SKM-1 treated with dmso at 0.1 percent for 144 hours (cell line): ENCODE measurements at regions not wholly inside any gene's neighbourhood (a gene's known extent, or its start where the extent isn't known, plus 50 kb on each side); places are given as distances from the start of the nearest gene placed in this dataset.

ENCODE experiments used
- DNase-seq: peaks from one replicate; lab custom pipeline; 2025; ENCODE audit not compliant: unreplicated experiment; lab: John Stamatoyannopoulos, UW

DNA sequence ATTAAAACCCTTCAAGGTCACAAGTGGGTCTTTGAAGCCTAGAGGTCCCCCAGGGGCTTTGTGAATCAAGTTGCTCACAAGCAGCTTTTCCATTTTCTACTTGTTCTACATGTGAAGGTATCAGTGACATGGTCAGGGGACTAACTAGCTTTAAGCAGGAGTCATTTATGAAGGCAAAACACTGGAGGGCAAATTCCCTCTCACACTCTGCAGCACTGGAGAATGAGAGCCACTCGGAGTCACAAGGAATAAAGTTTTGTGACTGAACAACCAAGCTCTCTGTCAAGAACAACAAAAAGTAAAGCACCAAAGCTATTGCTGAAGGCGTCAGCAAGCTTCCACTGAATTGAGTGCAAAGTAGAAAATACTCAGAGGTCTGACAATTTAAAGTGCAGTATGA, 609.0 kb downstream of the EDEM1 start:
- DNase-seq, result no peak

DNA sequence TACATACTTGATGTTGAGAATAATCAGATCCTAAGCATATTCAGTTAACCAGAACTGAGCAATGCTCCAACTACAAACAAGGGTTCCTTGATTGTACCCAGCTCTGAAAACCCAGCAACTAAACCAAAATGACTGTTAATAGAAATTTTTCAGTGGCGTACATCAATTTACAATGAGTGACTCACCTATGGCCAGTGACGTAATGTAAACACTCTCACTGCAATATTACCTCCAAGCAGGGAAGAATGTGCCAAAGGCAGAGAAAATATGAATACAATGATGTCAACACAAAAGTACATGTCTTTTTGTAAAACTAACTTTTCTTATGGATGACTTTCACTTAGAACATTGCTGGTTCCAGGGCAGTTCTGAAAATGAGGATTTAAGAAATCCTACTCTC, 611.3 kb downstream of the EDEM1 start:
- DNase-seq, result no peak

DNA sequence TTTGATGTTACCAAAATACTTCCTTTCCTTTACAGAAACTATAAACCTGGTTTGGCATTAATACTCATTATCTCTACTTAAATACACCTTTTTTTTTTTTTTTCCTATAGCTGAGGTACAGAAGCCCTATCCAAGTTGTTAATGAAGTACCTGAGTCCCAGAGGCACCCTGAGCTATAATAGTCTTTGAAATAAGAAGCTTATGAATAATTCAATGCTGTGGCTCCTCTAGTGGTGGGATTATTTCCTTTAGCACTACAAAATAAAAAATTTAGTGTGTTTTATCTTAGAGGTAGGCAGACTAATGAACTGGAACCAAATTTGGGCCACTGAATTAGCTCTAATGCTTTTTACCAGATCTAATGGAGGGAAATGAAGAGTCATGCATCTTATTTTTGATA, 611.9 kb downstream of the EDEM1 start:
- no peak for DNase-seq

DNA sequence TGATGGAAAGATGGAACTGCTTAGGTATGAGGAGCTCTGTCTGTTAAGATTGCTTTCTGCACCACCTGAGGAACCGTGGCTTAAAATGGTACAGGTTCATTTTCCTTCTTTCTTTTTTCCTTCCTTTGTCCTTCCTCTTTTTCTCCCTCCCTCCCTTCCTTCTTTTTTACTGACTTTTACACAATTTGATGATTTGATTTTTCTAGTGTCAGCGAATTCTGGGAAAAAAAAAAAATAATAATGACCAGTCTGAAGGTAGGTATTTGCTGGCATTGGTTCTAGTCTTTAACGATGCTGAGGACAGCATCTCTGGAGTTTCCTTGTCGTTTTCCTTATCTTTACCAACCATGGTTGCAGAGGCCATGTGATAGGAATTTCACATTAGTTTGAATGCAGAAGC, 613.5 kb downstream of the EDEM1 start:
- DNase-seq, result no peak

DNA sequence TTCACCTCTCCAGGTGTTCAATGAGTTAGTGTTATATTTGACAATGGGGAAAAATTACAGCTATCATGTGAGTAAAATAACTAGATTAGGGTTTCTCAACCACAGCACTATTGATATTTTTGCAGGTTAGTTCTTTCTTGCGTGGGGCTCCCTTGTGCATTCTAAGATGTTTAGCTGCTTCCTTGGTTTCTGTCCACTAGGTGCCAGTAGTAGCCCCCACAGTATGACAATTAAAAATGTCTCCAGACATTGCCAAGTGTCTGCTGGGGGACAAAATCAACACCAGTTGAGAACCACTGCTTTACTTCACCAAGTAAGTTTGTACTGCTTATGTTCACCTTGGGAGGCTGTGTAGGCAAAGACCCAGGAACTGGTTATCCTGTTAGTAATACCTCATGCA, 618.7 kb downstream of the EDEM1 start:
- DNase-seq, result no peak

DNA sequence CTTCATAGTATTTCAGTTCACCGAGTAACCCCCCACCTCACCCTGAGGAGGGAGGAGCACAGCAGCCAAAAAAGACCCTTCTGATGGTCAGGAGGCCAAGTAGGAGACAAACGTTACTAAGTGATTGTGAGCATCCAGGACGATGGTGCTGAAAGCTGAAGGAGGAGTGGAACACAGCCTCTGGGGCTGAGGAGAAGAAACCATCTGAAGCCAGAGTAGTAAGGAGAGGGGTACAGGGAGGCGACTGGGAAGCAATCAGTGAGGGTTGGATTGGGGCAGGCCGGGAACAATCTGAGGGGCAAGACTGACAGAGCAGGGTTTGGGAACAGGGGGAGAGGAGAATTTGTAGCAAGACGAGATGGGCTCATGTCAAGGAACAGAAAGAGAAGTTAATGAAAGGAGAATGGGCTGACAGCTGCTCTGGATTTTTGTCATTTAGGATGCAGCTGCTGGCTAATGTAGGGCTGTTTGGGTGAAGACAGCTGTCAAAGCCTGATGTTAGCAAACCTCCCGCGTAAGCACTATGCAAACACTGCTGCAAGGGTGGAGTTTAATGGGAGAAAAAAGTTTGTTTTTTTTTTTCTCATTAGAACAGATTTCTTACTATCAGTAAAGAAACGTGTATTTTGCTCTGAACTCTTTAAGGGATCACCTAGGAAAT, 622.2 kb downstream of the EDEM1 start:
- DNase-seq, result no peak

DNA sequence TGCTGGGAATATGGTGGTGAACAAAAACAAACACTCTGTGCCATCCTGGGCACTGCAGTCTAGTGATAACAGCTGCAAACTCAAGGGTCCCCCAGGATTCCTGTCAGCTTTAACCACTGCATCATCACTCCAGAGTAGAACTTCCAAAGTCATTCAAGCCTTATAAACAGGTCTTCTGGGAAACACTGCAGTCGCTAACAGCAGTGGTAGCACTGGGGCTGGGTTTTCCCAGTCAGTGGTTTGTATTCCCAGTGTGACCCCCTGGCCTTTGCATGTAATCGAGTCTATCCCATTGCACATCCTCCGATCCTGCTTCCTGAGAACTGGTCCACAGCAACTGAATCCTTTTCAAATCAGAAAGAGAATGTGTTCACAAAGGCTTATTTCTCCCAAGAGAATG, 623.5 kb downstream of the EDEM1 start:
- DNase-seq, result no peak

DNA sequence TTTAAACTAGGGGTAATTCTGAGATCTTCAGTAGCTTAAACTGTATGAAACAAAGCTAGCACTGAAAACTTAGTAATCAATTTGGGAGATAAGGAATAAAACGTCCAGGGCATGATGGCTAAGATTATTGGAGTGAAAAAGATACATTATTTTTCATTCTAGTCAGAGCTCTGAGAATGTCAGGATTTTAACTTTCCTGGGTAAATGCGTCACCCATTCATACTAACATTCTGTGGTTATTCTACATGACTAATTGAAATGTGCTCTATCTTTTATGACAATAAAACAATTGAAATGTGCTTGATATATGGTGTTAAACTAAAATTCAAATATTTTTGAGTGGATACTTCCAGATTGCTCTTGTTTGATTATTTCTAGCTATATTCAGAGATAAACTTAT, 626.0 kb downstream of the EDEM1 start:
- no peak for DNase-seq

DNA sequence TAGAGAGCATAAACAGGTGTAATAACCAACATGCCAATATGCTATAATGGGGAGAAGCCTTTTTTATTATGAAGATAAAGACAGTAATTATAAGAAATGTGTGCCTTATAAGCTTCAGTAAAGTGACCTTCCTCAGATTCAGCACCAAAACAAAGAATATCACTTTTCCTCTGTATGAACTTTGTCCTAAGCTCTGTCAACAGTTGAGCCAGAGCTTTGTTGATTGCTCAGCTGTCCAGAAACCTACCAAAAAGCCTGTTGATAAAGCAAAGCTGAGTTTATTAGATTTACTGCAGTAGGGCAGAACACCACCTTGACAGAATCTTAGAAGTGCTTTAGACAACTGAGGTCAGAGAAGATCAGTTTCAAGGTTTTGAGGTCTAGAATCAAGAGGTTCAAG, 635.3 kb downstream of the EDEM1 start:
- DNase-seq, result no peak

DNA sequence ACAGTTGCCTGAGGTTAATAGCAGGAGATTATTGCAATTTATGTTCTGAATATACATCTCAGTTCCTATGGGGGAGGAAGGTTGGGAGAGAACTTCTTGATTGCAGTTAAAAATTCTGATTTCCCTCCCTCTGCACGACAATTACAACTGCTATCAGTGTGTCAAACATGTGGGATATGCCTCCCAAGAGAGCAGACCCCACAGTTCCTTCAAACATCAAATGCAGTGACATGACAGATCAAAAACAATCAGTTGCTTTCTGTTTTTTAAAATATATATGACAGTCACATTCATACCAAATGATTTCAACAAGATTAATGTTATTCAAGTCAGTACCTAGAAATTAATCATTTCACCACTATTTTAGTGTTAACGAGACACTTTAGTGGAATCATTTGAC, 639.0 kb downstream of the EDEM1 start:
- DNase-seq, result no peak

DNA sequence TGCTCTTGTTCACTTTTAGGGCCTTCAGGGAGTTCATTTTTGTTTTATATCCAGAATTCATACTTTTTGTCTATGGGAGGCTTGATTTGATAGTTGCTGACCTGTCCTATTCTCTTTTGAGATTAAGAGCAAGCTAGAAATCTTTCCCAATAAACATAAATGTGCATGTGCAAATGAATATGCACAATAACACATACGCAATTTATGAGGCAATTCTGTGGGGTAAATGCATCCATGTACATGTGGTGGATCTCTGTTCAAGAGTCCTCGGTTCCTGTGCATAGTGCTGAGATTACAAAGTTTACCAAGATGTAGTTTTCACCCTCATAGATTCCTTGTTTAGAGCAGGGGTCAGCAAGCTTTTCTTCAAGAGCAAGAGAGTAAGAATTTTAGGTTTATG, 640.7 kb downstream of the EDEM1 start:
- DNase-seq, result no peak

DNA sequence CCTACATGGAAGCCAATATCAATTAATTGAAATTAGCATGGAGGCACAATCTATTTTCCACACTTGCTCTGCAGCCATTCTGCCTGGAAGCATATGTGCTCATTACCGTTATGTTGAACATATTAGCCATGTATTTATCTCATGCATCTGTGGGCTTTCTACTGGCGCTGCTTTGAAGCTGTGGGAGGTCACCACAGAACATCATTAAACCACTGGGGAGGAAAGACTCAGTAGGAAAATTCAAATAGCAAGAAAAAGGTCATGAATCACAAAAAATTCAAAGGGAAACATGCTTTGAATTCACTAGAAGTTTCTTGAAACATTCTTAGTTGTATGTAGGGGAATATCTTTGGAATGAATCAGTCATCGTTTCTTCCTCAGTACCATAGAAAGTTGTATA, 652.5 kb downstream of the EDEM1 start:
- DNase-seq, result no peak

DNA sequence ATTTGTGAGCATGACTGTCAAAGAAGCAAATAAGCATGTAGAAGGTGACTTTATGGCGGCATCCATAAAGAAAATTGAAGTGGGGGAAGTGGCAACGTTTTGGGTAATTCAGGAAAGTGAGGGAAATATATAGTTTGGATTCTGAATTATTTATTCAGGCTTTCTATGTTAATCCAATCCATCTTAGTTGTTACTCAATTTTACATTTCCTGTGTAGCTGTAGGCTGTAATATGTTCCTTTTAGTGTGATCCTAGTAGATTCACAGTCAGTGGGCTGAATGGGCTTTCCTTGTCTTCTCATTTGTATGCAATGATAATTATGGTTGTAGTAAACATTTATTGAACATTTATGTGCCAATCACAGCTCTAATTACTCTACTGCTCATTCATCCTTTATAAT, 654.1 kb downstream of the EDEM1 start:
- DNase-seq, result no peak

DNA sequence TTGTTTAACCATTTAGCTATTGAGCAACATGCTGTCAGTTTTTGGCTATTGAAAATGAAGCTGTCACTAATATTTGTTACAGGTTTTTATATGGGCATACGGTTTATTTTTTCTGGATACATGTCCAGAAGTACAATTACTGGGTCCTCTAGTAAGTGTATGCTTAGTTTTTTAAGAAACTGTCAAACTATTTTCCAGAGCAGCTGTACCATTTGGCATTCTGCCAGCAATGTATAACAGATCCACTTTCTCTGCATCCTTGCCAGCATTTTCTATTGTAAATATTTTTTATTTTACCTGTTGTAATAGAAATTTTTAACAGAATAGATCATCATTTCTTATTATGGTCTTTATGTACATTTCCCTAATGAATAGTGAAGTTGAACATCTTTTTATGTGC, 658.8 kb downstream of the EDEM1 start:
- no peak for DNase-seq

DNA sequence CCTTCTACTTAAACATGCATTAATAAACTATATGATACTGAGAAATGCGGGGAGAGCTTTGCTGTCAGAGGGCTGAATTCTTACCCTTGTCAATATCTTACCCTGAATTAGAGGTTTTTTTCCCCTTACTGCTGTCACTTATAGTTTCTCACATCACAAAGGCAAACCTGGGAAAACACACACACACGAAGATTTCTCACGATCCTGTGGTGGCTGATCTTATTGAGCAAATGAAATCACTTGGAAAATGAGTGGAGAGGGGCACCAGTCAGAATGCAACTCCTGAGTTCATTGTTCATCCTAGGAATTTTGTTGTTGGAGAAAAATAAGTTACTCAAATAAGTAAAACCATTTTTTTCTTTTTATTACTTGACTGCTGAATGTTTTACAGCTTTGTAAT, 673.6 kb downstream of the EDEM1 start:
- no peak for DNase-seq

DNA sequence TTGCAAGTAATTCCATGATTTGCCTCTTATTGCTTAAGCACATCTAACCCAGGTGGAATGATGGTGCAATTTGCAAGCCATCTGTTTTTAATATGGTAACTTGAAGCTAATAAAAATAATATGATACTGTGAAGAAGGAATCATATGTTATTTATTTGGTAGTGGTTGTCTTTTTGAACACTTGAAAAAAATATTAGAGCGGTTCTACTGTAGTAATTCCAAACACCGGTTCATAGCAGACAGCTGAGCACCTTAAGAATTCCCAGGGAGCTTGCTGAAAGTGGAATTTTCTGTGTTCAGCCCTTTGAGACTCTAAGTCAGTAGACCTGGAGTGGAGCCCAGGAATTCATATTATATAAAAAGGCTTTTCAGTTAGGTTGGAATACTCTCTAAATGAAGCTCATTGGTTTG, 687.4 kb downstream of the EDEM1 start:
- no peak for DNase-seq

DNA sequence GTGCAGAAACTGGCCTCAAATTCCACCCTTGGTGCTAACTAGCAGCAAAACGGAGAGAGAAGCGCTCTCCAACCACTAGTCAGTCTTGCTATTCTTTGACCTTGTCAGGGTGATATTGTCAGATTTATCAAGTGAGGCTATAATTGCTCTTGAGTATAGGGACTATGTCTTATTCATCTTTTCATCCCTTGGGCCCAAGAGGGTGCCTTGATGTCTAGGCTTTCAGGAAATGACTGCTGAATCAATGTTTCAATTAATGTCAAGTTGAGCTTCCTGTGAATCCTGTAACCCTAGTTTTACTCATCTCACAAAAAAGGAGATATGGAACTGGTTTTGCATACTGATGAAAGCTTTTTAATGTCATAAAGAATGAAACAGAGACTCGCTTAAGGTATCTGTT, 701.3 kb downstream of the EDEM1 start:
- DNase-seq, result no peak

DNA sequence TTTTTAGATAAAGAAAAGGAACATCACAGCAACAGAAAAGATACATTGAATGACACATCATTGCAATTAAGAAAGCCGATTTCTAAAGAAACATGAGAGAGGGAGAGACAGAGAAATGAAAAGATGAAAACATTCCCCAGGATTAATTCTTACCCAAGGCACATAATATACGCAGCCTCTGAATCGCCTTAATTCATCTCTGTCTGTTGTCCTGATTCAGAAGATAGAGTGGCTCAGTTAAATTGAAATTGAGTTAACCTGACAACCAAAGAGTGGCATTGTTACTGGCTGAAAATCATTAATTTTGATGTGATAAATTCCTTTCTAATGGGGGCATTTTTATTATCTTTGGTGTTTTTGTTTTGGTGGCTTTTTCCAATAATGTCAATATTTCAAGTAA, 701.9 kb downstream of the EDEM1 start:
- no peak for DNase-seq

DNA sequence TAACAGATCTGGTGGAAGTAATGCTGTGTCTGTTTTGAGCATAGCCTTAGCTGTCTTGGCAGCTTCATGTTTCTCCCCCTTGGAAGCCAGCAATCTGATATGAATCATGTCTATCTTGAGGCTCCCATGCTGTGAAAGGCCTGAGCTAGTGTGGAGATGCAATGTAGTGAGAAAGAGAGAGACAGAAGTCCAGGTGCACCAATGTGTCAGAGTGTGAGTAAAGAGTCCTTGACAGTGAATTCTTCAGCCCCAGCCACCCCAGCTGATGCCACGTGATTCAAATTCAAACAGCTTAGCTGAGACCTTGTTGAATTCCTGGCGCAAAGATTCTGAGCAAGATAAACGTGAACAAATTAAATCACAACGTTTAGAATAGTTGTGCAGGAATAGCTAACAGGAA, 704.2 kb downstream of the EDEM1 start:
- DNase-seq, result no peak

DNA sequence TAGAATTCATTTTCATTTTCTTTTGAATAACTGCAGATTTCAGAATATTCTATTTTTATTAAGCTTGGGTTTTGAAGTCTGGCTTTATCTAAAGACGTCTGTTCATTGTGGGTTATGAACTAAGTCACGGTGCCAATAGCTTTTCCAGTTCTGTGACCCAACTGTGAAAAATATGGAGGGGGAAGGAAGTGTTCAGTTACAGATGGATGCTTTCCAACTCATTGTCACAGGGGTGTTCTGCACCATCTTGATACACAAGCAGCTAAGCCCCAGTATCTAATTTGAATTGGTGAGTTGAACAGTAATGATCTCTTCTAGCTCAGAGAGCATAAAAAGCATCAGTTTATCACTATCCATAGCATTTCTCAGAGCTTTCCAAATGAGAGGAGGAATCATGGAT, 710.6 kb downstream of the EDEM1 start:
- DNase-seq, result no peak

DNA sequence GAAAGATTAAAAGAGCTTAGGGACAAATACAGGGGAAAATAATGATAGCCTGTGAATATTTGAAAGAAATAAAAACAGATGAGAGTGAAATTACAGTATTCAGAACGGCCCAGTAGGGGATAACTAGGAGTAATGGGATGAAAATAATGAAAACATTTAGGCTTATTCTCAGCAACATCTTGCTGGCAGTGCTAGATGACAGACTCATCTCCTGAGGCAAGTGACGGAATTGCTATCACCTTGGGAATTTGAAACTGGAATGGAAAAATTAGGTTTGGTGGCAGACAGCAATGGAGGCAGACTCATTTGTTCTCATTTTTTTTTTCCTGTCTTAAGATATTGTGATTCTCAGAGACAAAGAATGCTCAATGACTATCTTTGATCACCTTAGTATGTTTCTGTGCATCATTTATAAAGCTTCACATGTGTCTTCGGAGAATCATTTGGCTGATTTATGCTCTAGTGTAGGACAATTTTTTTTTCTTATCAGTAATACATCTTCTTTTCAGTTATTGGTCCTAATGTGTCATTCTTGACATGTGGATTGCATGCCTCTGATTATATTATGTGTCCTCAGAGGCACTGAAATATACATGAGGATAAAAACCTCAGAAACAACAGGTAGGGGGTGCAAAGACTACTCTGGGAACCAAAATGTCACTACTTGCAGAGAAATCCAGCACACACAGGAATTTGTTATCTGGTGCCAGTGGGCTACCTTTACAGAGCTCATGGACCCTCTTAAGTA, 711.7 kb downstream of the EDEM1 start:
- no peak for DNase-seq

DNA sequence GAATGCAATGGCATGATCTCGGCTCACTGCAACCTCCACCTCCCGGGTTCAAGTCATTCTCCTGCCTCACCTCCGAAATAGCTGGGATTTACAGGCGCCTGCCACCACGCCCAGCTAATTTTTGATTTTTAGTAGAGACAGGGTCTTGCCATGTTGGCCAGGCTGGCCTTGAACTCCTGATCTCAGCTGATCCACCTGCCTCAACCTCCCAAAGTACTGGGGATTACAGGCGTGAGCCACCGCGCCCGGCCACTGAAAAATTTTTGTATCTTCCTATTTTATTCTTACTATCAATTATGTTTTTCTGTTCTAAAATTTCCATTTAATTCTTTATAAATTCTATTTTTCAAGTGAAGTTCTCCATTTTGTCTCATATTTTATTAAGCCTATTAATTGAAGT, 730.4 kb downstream of the EDEM1 start:
- no peak for DNase-seq

DNA sequence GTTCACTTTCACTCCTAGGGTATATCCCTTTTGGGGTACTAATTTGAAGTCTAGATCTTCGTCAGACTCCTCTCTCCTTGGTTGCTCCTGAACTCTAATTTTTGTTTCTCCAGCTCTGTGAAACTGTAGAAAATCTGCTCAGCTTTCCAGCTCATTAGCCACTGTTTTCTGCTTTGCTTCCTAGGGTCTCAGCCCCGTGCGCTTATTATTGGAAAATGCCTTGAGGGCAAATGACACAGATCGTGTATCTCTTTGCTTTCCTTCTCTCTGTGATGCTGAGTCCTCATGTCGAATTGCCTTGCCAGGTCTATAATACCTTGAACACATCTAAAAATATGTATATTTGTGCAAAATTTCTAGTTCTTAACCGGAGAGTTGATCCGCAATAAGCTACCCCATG, 731.1 kb downstream of the EDEM1 start:
- DNase-seq, result no peak
